ENCODE measurements at regions not wholly inside any gene's neighbourhood (a gene's known extent, or its start where the extent isn't known, plus 50 kb on each side); places are given as distances from the start of the nearest gene placed in this dataset.
"Not testable (repeated sequence)": the region's sequence is repeated elsewhere in the genome, so short reads cannot be mapped to it uniquely, and the experiment has no call there.

DNA sequence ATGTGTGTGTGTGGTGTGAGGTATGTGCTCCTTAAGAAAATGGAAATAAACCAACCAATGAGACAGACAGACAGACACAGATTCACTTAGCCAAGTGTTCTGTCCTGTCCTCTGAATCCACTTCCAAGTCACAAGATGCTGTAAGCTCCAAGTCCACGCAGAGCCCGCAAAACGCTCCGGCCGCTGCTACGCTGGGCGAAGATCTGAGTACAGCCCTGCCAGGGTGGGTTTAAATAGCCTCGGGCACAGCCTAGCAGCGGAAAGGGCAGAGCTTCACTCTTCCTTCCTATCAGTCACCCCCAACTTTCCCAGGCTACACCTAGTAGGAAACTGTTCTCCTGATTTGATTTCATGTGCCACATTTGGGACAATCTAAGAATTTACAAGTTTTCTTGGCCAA lies 121.2 kb upstream of the ANKRD30BL start:
- intact Hi-C loops (cut with DNase I; ENCODE audit: low total_unique reads), result no loop called here
- H3K4me3 ChIP-seq, result no peak overlapping the region

GRCh38 chr2:132286289-132286911 lies 124.6 kb upstream of the ANKRD30BL start:
- H3K36me3 ChIP-seq (ENCODE audit: low read depth, missing control alignments); intact Hi-C loops (cut with DNase I; ENCODE audit: low total_unique reads); H3K4me1 ChIP-seq; H3K9me3 ChIP-seq; H3K27ac ChIP-seq; H3K4me3 ChIP-seq; DNase-seq; H3K27me3 ChIP-seq: not testable (repeated sequence)
- WGBS, 2 donors, result 65 to 70% methylated on average over 6 of the region's 6 CpGs

More for the DNA sequence above, 121.2 kb upstream of the ANKRD30BL start:
- Histone ChIP-seq H3K4me1 (no peaks in the 10 kb centered on the region), H3K9me3 (no peaks in the 10 kb centered on the region), H3K27me3 (no peaks in the 10 kb centered on the region), H3K36me3 (ENCODE audit: low read depth, missing control alignments) (no peaks in the 10 kb centered on the region), H3K27ac (no peak overlapping the region)
- 80 to 96% methylated on average over 9 of the region's 9 CpGs for WGBS, 2 donors
- TF ChIP-seq CTCF (IDR thresholded peaks at IDR 0.05), result no peak
- TF ChIP-seq POLR2A (IDR thresholded peaks at IDR 0.05), result no peak
- no peak for DNase-seq

GRCh38 chr2:132287910-132288309 lies 126.2 kb upstream of the ANKRD30BL start:
- H3K36me3 ChIP-seq (ENCODE audit: low read depth, missing control alignments); H3K4me3 ChIP-seq; intact Hi-C loops (cut with DNase I; ENCODE audit: low total_unique reads); H3K9me3 ChIP-seq; H3K27ac ChIP-seq; DNase-seq; H3K27me3 ChIP-seq; H3K4me1 ChIP-seq: not testable (repeated sequence)
- 74 to 81% methylated on average over 8 of the region's 8 CpGs for WGBS, 2 donors

DNA sequence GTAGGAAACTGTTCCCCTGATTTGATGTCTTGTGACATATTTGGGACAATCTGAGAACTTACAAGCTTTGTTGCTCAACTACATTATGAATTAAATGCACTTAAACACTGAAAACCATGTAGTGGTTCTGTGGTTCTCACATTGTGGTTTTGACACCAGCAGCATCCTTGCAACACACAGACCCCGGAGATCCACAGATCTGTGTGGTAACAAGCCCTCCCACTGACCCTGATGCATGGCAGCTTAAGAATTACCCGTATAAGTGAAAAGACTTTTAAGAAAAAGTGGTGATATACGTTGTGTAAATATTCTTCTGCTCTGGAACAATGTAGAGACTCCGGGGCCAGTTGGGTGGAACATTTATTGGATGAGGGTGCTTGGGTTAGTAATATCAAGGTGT lies 127.4 kb upstream of the ANKRD30BL start:
- H3K9me3 ChIP-seq; H3K36me3 ChIP-seq (ENCODE audit: low read depth, missing control alignments); H3K4me3 ChIP-seq; H3K4me1 ChIP-seq; intact Hi-C loops (cut with DNase I; ENCODE audit: low total_unique reads); H3K27ac ChIP-seq; DNase-seq; H3K27me3 ChIP-seq: not testable (repeated sequence)
- 41 to 51% methylated on average over 4 of the region's 4 CpGs for WGBS, 2 donors

DNA sequence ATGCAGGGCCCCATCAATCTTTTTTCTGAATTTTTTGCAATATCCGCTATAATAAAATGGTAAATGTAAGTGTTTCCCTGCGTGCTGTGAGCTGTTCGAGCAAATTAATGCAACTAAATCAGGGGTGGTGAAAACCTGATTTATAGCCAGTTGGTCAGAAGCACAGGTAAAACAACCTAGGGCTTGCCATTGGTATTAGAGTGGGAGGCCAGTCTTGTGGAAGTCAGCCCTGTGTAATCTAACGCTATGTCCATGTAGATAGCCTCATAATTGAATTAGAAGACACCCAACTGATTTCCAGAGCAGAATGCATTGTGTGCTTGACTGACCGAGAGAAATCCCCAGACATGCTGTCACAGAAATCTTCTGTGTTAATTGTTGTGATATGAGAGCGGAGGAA lies 126.8 kb upstream of the GPR39 start:
- WGBS, 2 donors, result 25 to 31% methylated on average over 6 of the region's 6 CpGs
- H3K27ac ChIP-seq; DNase-seq; intact Hi-C loops (cut with DNase I; ENCODE audit: low total_unique reads); H3K27me3 ChIP-seq; H3K4me1 ChIP-seq; H3K4me3 ChIP-seq; H3K9me3 ChIP-seq; H3K36me3 ChIP-seq (ENCODE audit: low read depth, missing control alignments): not testable (repeated sequence)

GRCh38 chr2:132300592-132301378 lies 115.8 kb upstream of the GPR39 start:
- H3K4me3 ChIP-seq; DNase-seq; intact Hi-C loops (cut with DNase I; ENCODE audit: low total_unique reads); H3K27ac ChIP-seq; H3K4me1 ChIP-seq; H3K27me3 ChIP-seq; H3K36me3 ChIP-seq (ENCODE audit: low read depth, missing control alignments); H3K9me3 ChIP-seq: not testable (repeated sequence)
- WGBS, 2 donors, result 66 to 69% methylated on average over 2 of the region's 2 CpGs

GRCh38 chr2:132304661-132305380 lies 111.8 kb upstream of the GPR39 start:
- H3K27ac ChIP-seq, result not testable (repeated sequence)

DNA sequence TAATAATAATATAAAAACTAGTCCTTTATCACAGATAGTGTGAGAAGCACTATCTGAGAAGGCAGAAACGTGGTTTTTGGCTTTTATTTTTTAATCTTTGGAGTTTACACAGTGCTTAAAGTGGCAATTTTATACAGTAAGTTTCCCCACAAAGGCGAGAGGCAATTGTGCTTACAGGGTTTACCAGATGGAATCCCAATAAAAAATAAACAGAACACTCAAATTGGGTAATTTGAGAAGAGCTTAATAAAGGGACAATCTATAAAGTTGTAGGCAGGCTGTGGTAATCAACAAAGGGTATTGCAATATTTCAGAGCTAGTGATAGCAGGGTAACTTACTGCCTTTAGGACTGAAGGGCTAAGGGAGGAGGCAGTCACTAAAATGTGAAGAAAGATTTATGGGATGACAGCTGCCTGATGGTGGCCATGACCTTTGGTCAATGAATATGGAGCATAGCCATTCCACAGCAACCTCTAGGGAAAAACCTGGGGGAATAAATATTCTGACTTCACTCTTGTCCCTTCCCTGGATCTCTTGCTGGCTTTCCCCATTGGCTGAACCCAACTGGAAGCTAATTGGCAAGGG lies 108.9 kb upstream of the GPR39 start:
- H3K9me3 ChIP-seq; H3K27ac ChIP-seq; H3K27me3 ChIP-seq; DNase-seq; intact Hi-C loops (cut with DNase I; ENCODE audit: low total_unique reads); H3K4me1 ChIP-seq; H3K36me3 ChIP-seq (ENCODE audit: low read depth, missing control alignments); H3K4me3 ChIP-seq: not testable (repeated sequence)
- WGBS, 2 donors, result 55 to 68% methylated on average over 2 of the region's 2 CpGs

More at GRCh38 chr2:132304661-132305380, 111.8 kb upstream of the GPR39 start:
- H3K4me1 ChIP-seq; intact Hi-C loops (cut with DNase I; ENCODE audit: low total_unique reads); H3K36me3 ChIP-seq (ENCODE audit: low read depth, missing control alignments); H3K27me3 ChIP-seq; H3K9me3 ChIP-seq: not testable (repeated sequence)
- peak; percentile 89 for DNase-seq
- TF ChIP-seq CTCF (IDR thresholded peaks at IDR 0.05), result peak in 1 of 3 experiments; percentile 7
- 5 to 6% methylated on average over 26 to 27 of the region's 27 CpGs for WGBS, 2 donors
- H3K4me3 ChIP-seq, result peak overlapping the region; percentile 15 to 55

GRCh38 chr2:132309203-132309602 lies 107.4 kb upstream of the GPR39 start:
- 87 to 88% methylated on average over 1 of the region's 1 CpG for WGBS, 2 donors

More at GRCh38 chr2:132309203-132309602, 107.4 kb upstream of the GPR39 start:
- intact Hi-C loops (cut with DNase I; ENCODE audit: low total_unique reads); H3K36me3 ChIP-seq (ENCODE audit: low read depth, missing control alignments); H3K27ac ChIP-seq; H3K9me3 ChIP-seq; H3K27me3 ChIP-seq; H3K4me1 ChIP-seq; DNase-seq; H3K4me3 ChIP-seq: not testable (repeated sequence)
